H9 (cell line): ENCODE measurements at regions not wholly inside any gene's neighbourhood (a gene's known extent, or its start where the extent isn't known, plus 50 kb on each side); places are given as distances from the start of the nearest gene placed in this dataset.

Source experiments
- DNase-seq: peaks from one replicate; pipeline ENCODE4 v3.0.0-alpha.2; 2017
- H2AFZ ChIP-seq: one replicate; pipeline ENCODE4 v1.6.1; 2013; ENCODE audit warnings: mild to moderate bottlenecking, low read length, control low read depth, moderate library complexity
- H2AK5ac ChIP-seq: 2 replicates; pipeline ENCODE4 v1.6.1; 2013; ENCODE audit warnings: low read length, control low read depth, mixed read lengths; ENCODE audit not compliant: insufficient read length
- H2BK120ac ChIP-seq: one replicate; pipeline ENCODE4 v1.6.1; 2013; ENCODE audit warnings: low read depth, mild to moderate bottlenecking, low read length, control low read depth, inconsistent platforms; ENCODE audit not compliant: poor library complexity, severe bottlenecking
- H2BK12ac ChIP-seq: 2 replicates; pipeline ENCODE4 v1.6.1; 2013; ENCODE audit warnings: low read length, control low read depth, mixed read lengths, low read depth; ENCODE audit not compliant: insufficient read length
- H2BK15ac ChIP-seq: 2 replicates; pipeline ENCODE4 v1.6.1; 2013; ENCODE audit warnings: low read depth, low read length, control low read depth
- H2BK20ac ChIP-seq: one replicate; pipeline ENCODE4 v1.6.1; 2013; ENCODE audit warnings: low read depth, mild to moderate bottlenecking, low read length, control low read depth, inconsistent platforms; ENCODE audit not compliant: poor library complexity, severe bottlenecking
- H2BK5ac ChIP-seq: 2 replicates; pipeline ENCODE4 v1.6.1; 2013; ENCODE audit warnings: low read length, control low read depth, mixed read lengths; ENCODE audit not compliant: insufficient read length
- H3K14ac ChIP-seq: 2 replicates; pipeline ENCODE4 v1.6.1; 2013; ENCODE audit warnings: low read length, control low read depth; ENCODE audit not compliant: insufficient read depth
- H3K18ac ChIP-seq: 2 replicates; pipeline ENCODE4 v1.6.1; 2013; ENCODE audit warnings: low read depth, mild to moderate bottlenecking, mixed read lengths, low read length, control low read depth; ENCODE audit not compliant: insufficient read length
- H3K23ac ChIP-seq: 2 replicates; pipeline ENCODE4 v1.6.1; 2013; ENCODE audit warnings: low read length, control low read depth, mixed read lengths, low read depth; ENCODE audit not compliant: insufficient read length
- H3K23me2 ChIP-seq: 2 replicates; pipeline ENCODE4 v1.6.1; 2013; ENCODE audit warnings: low read depth, mild to moderate bottlenecking, mixed read lengths, low read length, control low read depth; ENCODE audit not compliant: insufficient read length, poor library complexity, severe bottlenecking
- H3K27ac ChIP-seq: 2 replicates; pipeline ENCODE4 v1.5.1; 2013; ENCODE audit warnings: low read length, control low read depth, mixed read lengths, low read depth; ENCODE audit not compliant: insufficient read length
- H3K27me3 ChIP-seq: 2 replicates; pipeline ENCODE4 v1.6.1; 2013; ENCODE audit warnings: low read length, control low read depth, inconsistent platforms; ENCODE audit not compliant: insufficient read depth
- H3K4ac ChIP-seq: 2 replicates; pipeline ENCODE4 v1.6.1; 2013; ENCODE audit warnings: low read depth, mild to moderate bottlenecking, control low read depth, inconsistent platforms, low read length, moderate library complexity
- H3K4me1 ChIP-seq: 2 replicates; pipeline ENCODE4 v1.6.1; 2013; ENCODE audit warnings: low read length, control low read depth, inconsistent platforms; ENCODE audit not compliant: insufficient read depth
- H3K4me2 ChIP-seq: 2 replicates; pipeline ENCODE4 v1.6.1; 2013; ENCODE audit warnings: low read length, control low read depth, mixed read lengths; ENCODE audit not compliant: insufficient read length, insufficient read depth
- H3K56ac ChIP-seq: 2 replicates; pipeline ENCODE4 v1.6.1; 2013; ENCODE audit warnings: low read depth, mild to moderate bottlenecking, mixed read lengths, low read length, control low read depth; ENCODE audit not compliant: insufficient read length
- H3K79me1 ChIP-seq: 2 replicates; pipeline ENCODE4 v1.6.1; 2013; ENCODE audit warnings: low read depth, mild to moderate bottlenecking, moderate library complexity, low read length, control low read depth, inconsistent platforms; ENCODE audit not compliant: insufficient read depth, poor library complexity, severe bottlenecking
- H3K79me2 ChIP-seq: 2 replicates; pipeline ENCODE4 v1.6.1; 2013; ENCODE audit warnings: low read length, control low read depth, inconsistent platforms; ENCODE audit not compliant: insufficient read depth
- H3K9ac ChIP-seq: 2 replicates; pipeline ENCODE4 v1.6.1; 2013; ENCODE audit warnings: low read length, control low read depth, mixed read lengths; ENCODE audit not compliant: insufficient read length; ENCODE audit errors: extremely low read depth
- H3K9me3 ChIP-seq: one replicate; pipeline ENCODE4 v1.6.1; 2013; ENCODE audit warnings: low read depth, low read length, inconsistent platforms; ENCODE audit not compliant: control insufficient read depth
- H3T11ph ChIP-seq: one replicate; pipeline ENCODE4 v1.6.1; 2013; ENCODE audit warnings: mild to moderate bottlenecking, low read length, control low read depth, inconsistent platforms
- H4K20me1 ChIP-seq: one replicate; pipeline ENCODE4 v1.6.1; 2013; ENCODE audit not compliant: control insufficient read depth, insufficient read length, insufficient read depth
- H4K5ac ChIP-seq: 2 replicates; pipeline ENCODE4 v1.6.1; 2013; ENCODE audit warnings: low read depth, mild to moderate bottlenecking, mixed read lengths, low read length, control low read depth; ENCODE audit not compliant: insufficient read length
- H4K8ac ChIP-seq: replicated peaks from 2 replicates; pipeline ENCODE4 v1.6.1; 2013; ENCODE audit warnings: low read length, control low read depth, mixed read lengths, low read depth; ENCODE audit not compliant: insufficient read length
- H4K91ac ChIP-seq: 2 replicates; pipeline ENCODE4 v1.6.1; 2013; ENCODE audit warnings: low read depth, mild to moderate bottlenecking, moderate library complexity, mixed read lengths, low read length, control low read depth; ENCODE audit not compliant: insufficient read length
- H3K27ac Mint-ChIP-seq, 3 experiments: 2 replicates in 2 of 3; 3 replicates in 1 of 3; pipeline ENCODE4 v1.8.0; 2020 to 2021; ENCODE audit warnings: mixed read lengths in 3 of 3, mild to moderate bottlenecking in 1 of 3, moderate library complexity in 1 of 3
- H3K27me3 Mint-ChIP-seq: 2 replicates; pipeline ENCODE4 v1.8.0; 2021; ENCODE audit warnings: low read depth, mild to moderate bottlenecking, moderate library complexity, mixed read lengths
- H3K36me3 Mint-ChIP-seq, 3 experiments: 2 replicates in 2 of 3; 3 replicates in 1 of 3; pipeline ENCODE4 v1.8.0; 2020 to 2021; ENCODE audit warnings: low read depth in 3 of 3, mixed read lengths in 3 of 3; ENCODE audit not compliant: insufficient read depth in 1 of 3
- H3K4me1 Mint-ChIP-seq, 2 experiments: 2 replicates each; pipeline ENCODE4 v1.8.0; 2020; ENCODE audit warnings: mixed read lengths in 2 of 2
- H3K4me3 Mint-ChIP-seq, 2 experiments: 2 replicates in 1 of 2; 3 replicates in 1 of 2; pipeline ENCODE4 v1.8.0; 2020 to 2021; ENCODE audit warnings: mild to moderate bottlenecking in 2 of 2, mixed read lengths in 2 of 2, moderate library complexity in 1 of 2
- H3K9me3 Mint-ChIP-seq, 2 experiments: 2 replicates in 1 of 2; 3 replicates in 1 of 2; pipeline ENCODE4 v1.8.0; 2020; ENCODE audit warnings: mild to moderate bottlenecking in 2 of 2, mixed read lengths in 2 of 2, moderate library complexity in 1 of 2
- TF ChIP-seq, protein P1 (sequence below): fragments of 200-600 bp; sonication (generic); conservative IDR thresholded peaks from 3 replicates; pipeline ENCODE4 v1.8.0; 2021; ENCODE audit warnings: antibody characterized with exemption, mild to moderate bottlenecking

DNA sequence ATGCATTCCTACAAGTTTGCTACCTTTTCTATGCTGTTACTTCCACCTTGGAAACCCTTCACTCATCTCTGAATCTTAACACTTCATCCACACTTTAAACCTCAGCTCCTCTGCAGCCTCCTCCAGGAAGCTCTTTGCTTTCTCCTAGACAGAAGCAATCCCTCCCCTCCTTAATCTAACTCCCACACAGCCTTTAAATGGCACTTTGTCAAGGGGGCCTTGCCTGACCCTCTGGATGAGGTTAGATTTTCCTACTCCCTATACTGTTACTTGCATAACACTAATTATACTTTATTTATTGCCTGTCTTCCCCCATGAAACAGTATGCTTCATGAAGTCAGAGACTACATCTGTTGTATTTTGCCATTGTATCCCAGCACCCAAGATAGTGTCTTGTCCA, 394.6 kb downstream of the MED13L start:
- no peak overlapping the region for H2BK12ac ChIP-seq
- no peak overlapping the region for H3K4me2 ChIP-seq
- H2BK15ac ChIP-seq = no peak overlapping the region
- TF ChIP-seq, protein P1, sequence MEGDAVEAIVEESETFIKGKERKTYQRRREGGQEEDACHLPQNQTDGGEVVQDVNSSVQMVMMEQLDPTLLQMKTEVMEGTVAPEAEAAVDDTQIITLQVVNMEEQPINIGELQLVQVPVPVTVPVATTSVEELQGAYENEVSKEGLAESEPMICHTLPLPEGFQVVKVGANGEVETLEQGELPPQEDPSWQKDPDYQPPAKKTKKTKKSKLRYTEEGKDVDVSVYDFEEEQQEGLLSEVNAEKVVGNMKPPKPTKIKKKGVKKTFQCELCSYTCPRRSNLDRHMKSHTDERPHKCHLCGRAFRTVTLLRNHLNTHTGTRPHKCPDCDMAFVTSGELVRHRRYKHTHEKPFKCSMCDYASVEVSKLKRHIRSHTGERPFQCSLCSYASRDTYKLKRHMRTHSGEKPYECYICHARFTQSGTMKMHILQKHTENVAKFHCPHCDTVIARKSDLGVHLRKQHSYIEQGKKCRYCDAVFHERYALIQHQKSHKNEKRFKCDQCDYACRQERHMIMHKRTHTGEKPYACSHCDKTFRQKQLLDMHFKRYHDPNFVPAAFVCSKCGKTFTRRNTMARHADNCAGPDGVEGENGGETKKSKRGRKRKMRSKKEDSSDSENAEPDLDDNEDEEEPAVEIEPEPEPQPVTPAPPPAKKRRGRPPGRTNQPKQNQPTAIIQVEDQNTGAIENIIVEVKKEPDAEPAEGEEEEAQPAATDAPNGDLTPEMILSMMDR = no peak
- no peak overlapping the region for H3T11ph ChIP-seq
- no peak overlapping the region for H3K9ac ChIP-seq
- no peak for DNase-seq
- no peaks in the 10 kb centered on the region for H3K79me2 ChIP-seq
- H3K4ac ChIP-seq = no peak overlapping the region
- no peak overlapping the region for H2AFZ ChIP-seq
- H3K9me3 ChIP-seq = no peaks in the 10 kb centered on the region
- no peak overlapping the region for H3K23ac ChIP-seq
- H4K8ac ChIP-seq = no peak overlapping the region
- no peak overlapping the region for H2BK5ac ChIP-seq
- H4K91ac ChIP-seq = no peak overlapping the region
- Mint-ChIP-seq H3K27ac (no peak overlapping the region), H3K36me3 (no peaks in the 10 kb centered on the region), H3K4me1 (peaks cover 10 to 13% of the 10 kb centered on the region in 2 experiments), H3K9me3 (no peaks in the 10 kb centered on the region), H3K27me3 (no peaks in the 10 kb centered on the region), H3K4me3 (no peak overlapping the region)
- H2BK20ac ChIP-seq = no peak overlapping the region
- H3K23me2 ChIP-seq = no peaks in the 10 kb centered on the region
- no peak overlapping the region for H4K5ac ChIP-seq
- no peak overlapping the region for H3K14ac ChIP-seq
- no peaks in the 10 kb centered on the region for H4K20me1 ChIP-seq
- no peak overlapping the region for H2AK5ac ChIP-seq
- H2BK120ac ChIP-seq = no peak overlapping the region
- H3K18ac ChIP-seq = no peak overlapping the region
- 0 out of 2 replicates have a peak, but pooled peaks cover 2% of the 10 kb centered on the region for H3K4me1 ChIP-seq
- no peak overlapping the region for H3K27ac ChIP-seq
- H3K56ac ChIP-seq = no peak overlapping the region
- H3K27me3 ChIP-seq = no peaks in the 10 kb centered on the region
- no peaks in the 10 kb centered on the region for H3K79me1 ChIP-seq
